Hematopoietic multipotent progenitor cell treated with erythropoietin and hydrocortisone succinate and interleukin-3 and kit ligand, for 17 days (in vitro differentiated cells): ENCODE measurements at regions not wholly inside any gene's neighbourhood (a gene's known extent, or its start where the extent isn't known, plus 50 kb on each side); places are given as distances from the start of the nearest gene placed in this dataset.
"Not testable (repeated sequence)": the region's sequence is repeated elsewhere in the genome, so short reads cannot be mapped to it uniquely, and the experiment has no call there.

ENCODE experiments used
- DNase-seq: peaks from one replicate; pipeline ENCODE4 v3.0.0-alpha.2; 2015; ENCODE audit warnings: low spot score

- DNase-seq: no peak
These were observed 123.8 kb upstream of the ID2 start for GRCh38 chr2:8558096-8558495.

- DNase-seq: no peak
These were observed 122.9 kb upstream of the ID2 start for GRCh38 chr2:8558956-8559355.

GRCh38 chr2:8559805-8560204 lies 122.1 kb upstream of the ID2 start:
- DNase-seq: no peak

- not testable (repeated sequence) for DNase-seq
These were observed 120.2 kb upstream of the ID2 start for GRCh38 chr2:8561692-8562091.

DNA sequence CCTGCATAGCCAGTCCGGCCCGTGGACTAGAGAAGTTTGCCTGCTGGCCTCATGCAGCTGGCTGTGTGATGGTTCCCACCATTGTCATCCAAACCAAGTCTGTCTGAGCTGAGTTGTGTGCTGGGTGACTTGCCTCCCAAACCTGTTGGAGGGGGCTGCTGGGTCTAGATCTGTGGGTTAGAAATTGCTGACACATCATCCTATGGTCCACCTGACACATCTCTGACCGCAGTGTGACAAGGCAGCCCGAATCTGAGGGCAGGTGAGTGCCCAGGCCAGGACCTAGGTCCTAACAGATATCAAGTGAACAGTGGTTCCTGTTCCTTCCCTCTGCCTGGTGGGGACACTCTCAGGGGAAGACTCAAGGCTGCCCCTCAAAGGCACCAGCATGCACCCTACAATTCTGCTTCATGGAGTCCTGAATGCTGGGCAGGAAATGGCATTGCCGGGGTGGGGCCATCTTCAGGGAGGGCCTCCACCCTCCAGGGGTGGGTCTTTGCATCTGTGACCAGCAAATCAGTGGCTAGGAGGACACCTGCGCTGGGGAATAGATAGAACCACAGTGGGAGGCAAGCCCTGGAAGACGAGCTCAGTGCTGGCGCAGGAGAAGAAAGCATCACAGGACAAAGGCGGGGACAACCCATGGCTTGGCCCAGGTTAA lies 117.9 kb upstream of the ID2 start:
- no peak for DNase-seq

- no peak for DNase-seq
These were observed 117.4 kb upstream of the ID2 start for GRCh38 chr2:8564475-8564874.

DNA sequence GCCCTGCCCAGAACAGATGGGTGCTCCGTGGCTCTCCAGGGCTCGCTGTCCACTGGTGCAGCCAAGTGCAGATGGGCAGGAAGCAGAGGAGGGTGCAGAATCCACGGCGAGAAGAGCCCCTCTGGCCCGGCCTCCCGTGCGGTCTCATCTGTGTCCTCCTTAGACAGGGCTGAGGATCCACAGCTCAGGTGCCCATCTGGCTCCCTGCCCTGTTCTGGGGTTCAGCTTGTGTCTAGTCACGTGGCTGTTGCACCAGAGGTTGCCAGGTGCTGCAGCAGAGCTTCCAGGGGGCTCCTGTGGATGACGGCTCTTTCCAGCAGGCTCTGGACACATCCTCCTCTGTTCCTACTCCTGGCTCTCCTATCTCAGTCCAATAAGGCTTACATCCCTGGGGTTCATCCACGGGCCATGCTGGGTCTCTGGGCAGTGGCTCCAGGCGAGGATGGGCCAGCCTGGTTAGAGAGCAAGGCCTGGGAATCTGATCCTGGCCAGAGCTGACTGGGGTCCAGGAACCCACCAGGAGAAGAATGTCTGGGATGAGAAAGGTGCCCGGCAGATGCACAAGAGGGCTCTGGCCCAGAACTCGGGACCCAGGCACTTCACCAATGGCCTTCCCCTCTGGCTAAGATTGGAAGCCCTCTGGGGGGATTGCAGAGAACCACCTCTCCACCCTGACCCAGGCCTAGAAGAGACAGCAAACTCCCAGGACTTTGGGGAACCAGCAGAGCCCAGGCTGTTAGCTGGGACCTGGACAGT lies 116.3 kb upstream of the ID2 start:
- DNase-seq: no peak

DNA sequence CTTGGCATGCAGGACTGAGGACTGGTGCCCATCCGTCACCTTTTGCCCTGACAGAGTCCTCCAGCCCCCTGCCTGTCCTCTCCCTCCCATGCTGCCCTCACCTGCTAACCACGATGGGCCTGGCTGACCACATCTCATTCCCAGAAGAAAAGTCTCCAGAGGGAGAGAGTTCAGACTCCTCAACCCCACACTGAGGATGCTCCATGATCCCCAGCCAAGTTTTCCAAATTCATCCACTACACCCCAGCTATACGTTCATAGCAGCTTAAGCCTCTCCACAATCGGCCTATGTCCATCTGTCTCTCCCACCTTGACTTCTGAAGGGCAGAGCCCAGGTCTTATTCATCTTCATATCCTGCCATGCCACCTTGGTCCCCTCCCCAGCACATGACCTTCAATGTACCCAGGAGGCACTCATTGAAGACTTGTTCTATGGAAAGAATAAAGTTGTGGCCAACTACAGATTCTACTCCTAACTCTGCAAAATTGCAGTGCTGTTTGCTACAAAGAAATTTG lies 115.6 kb upstream of the ID2 start:
- no peak for DNase-seq

GRCh38 chr2:8566774-8567468 lies 114.9 kb upstream of the ID2 start:
- no peak for DNase-seq

DNA sequence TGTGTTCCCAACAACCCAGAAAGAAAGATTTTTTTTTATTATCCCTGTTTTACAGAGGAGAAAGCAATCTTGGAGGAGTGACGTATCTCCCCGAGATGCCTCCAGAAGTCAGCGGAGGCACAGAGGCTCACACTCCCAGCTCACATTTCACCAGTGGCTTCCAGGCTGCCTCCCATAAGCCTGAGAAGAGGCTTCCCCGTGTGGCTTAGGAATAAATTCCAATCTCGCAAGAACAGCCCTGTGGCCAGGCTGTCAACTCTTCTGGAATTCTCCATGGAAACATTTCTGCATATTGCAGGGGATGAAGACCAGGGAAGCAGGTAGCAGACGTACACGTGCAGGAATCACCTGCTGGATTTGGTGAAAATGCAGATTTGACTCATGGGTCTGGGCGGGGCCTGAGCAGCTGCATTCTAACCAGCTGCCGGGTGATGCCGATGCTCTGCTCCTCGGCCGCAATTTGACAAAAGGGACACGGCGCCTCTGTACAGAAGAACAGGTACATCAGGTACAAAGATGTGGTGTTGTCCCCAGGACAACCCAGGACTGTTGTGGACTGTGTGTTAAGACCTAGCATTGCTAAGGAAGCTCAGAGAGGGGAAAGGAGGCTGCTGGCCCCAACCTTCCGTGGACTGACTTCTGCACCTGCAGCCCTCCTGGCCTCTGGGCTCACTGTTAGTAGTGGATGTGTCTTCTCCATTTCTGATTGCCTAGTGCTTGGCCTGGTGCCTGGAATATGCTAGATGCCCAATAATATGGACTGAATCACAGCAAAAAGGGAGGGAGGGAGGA lies 114.2 kb upstream of the ID2 start:
- DNase-seq: no peak

- DNase-seq: no peak
These were observed 113.1 kb upstream of the ID2 start for GRCh38 chr2:8568543-8569302.

DNA sequence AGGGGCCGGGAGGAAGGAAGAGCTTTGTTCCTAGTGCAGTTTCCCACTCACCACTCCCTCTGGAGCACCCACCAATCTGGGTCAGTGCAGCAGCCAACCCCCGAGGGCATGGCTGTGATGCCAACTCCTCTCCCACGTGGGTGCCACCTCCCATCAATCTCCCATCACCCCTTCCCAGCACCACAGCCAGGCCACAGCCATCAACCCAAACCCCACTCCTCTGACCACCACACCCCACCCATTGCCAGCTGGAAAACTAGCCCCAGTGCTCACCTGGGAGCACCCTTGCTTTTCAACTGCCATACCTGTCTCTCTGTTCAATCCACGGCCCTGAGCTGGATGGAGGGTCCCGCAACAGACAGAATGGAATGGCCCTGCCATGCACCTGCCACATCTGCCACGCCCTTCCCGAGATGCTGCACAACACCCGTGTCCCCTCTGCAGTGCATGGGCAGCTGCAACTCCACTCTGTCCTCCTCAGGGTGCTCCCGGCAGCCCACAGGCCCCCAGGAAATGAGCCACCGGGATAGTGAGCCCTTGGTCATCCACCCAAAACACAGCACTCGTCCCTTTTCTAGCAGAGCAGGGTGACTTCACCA lies 112.4 kb upstream of the ID2 start:
- no peak for DNase-seq

DNA sequence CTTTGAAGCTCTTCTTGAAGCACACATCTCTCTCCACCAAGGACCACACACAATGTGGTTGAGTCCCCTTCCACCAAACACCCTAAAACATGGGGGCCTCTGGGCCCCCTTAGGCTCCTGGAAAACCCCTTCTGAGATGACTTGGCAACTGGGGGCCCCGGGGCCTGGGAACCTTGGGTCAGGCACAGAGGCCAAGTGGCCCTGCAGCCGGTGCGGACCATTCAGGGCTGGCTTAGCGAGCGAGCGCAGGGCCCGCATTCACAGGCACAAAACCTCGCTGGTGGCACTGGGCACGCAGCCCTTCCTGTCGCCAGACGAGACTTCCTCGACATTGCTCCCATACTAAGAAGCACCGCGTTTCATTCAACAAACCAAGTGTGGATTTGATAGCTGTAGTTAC lies 111.2 kb upstream of the ID2 start:
- no peak for DNase-seq

DNA sequence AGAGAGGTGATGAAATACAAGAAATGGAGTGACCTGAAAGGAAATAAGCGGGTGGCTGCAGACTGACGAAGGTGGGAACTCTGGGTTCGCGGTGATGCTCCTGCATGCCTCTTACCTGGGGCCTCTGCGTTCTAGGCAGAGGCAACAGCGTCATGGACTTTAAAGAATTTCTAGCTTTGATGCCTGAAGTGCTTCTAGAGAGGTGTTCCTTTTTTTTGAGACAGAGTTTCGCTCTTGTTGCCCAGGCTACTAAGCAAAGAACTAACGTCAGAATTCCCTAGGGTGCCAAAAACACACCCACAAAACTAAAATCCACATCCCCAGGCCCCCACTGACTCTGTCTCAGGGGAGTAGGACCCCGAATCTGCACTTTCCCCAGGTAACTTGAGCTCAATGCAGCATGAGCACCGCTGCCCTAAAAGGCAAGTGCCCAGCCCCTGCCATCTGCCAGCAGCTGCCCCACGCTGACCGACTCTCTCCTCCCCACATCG lies 110.5 kb upstream of the ID2 start:
- no peak for DNase-seq

DNA sequence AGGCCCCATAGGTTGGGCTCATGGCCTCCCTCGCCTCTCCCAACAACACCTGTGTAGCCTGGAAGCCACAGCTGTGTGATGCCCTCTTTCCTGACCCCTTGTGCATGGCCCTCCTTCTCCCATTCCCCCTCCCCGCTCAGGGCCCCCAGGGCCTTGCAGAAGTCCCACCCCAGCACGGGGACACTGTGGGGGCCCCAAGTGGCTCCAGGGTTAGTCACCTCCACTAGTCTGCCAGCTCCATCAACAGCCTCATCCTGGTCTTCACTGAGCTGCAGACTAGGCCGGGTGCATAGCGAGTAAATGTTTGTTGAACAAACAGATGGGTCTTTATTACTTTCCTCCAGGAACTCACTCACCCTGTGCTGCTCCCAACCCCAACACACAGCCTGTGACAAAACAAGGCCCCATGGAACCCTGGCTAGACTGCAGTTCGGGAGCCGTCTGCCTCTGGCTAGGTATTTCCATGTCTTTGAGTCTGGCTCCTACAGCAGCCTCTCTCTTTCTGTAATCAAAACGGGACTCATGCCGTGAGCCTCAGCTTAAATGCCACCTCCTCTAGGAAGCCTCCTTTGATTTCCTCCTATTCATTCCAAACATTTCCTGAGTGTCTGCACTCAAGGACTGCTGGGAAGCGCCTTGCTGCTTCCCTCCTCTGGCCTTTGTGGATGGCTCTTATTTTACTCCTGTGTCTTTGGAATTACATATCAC lies 109.9 kb upstream of the ID2 start:
- DNase-seq: no peak

DNA sequence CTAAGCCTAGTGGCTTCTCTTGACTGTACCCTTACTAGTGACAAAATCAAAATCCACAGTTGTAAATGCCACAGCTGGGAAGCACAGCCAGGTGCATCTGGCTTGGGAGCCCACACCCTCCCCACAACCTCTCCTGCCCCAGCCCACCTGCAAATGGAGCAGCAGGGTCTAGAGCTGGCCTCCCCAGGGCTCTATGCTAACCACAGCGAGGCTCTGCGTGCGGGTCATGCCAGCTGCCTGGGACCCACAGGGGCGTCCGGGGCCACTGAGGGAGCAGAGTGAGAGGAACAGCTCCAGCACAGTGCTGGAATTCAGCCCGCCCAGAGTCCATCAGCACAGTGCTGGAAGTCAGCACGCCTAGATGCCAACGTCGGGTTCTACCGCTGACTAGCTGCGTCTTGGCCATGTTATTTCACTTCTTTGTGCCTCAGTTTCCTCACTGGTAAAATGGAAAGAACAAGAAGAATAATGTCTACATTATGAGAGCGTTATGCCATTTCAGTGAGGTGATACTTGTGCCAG lies 109.1 kb upstream of the ID2 start:
- no peak for DNase-seq

DNA sequence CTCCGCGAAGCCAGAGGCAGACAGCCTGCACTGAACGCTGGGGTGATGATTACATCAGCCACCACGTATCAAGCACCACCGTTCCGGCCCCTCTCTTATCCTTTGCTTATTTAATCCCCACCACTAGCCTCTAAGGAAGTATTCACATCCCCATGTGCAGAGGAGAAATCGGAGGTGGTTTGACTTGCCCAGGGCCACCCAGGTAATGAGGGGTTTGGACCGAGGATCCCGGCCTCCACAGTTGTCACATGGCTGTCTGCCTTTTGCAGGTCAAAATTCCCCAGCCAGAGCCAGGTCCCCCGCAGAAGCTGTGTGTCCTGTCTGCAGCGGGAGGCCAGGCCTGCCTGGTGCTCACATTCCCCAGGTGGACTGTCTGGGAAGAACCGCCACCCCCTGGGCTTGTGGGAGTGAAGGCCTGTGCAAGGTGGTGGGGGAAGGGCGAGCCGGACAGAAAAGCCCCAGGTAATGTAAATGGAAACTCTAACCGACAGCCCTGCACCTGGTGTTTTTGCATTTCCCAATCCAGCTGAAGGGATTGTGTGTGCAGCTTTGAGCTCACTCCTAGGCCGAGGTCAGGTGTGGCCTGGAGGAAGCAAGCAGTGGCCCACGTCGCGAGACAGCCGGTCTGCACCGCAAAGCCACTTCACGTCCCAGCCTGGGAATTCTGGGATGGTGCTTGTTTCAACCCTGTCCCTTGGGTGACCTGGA lies 108.5 kb upstream of the ID2 start:
- no peak for DNase-seq

- DNase-seq: no peak
These were observed 108.0 kb upstream of the ID2 start for GRCh38 chr2:8573942-8574195.

DNA sequence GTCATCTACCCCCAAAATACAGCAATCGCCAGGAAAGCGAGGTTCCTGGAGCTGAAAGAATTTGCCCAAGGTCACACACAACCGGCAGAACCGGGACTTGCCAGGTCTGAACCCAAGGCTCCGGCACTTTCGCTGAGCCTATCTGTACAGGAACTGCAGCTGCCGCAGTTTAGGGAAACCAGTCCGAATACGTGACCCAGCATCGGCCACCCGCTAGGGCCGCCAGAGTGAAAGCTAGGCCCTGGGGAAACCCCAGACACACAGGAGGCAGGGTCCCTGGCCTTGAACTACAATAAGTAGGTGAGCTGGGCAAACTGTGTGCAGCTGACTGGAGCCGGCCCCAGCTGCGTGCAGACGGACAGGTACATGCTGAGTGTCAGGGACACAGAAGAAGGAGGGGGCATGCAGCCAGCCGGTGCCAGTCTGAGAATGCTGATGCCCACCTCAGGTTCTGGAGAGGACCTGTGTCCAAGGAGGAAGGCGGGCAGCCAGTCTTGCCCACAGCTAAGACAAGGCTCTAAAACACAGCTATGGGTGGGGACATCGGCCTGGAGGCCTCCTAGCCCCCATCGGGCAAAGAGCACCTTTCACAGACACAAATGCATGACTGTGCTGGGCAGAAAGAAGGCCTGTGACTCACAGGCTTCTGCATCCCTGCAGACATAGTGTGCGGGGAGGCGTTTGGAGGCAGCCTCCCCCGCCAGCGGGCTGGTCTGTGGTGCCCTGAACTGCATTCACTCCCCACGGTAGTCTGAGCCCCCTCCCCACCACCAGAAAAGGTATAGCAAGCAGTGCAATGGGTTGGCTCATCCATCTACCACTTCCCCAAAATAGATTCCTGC lies 107.4 kb upstream of the ID2 start:
- DNase-seq: no peak
